ENCODE measurements at regions not wholly inside any gene's neighbourhood (a gene's known extent, or its start where the extent isn't known, plus 50 kb on each side); places are given as distances from the start of the nearest gene placed in this dataset.
"Not testable (repeated sequence)": the region's sequence is repeated elsewhere in the genome, so short reads cannot be mapped to it uniquely, and the experiment has no call there.

- DNase-seq, result no peak
Measured at GRCh38 chr5:7105358-7105757, 290.6 kb upstream of the ADCY2 start.

DNA sequence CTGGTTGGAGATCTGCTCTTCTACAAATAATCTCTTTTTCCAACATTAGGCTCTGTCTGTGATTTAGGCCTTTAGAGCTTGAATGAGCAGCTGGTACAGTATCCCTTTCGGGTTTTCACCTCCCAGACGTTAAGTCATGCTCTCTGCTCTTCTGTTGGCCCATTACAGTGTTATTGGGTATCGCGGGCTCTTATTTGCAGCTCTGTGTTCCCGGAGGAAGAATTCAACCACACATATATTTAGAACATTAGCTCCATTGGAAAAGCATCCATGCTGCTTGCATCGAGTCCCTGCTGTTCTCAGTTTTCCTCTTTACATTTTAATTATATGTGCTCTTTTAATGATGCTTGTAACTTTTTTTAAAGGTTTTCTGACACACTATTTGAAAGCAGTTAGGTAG, 278.0 kb upstream of the ADCY2 start:
- no peak for DNase-seq

- no peak for DNase-seq
Measured at GRCh38 chr5:7131680-7132079, 264.3 kb upstream of the ADCY2 start.

DNA sequence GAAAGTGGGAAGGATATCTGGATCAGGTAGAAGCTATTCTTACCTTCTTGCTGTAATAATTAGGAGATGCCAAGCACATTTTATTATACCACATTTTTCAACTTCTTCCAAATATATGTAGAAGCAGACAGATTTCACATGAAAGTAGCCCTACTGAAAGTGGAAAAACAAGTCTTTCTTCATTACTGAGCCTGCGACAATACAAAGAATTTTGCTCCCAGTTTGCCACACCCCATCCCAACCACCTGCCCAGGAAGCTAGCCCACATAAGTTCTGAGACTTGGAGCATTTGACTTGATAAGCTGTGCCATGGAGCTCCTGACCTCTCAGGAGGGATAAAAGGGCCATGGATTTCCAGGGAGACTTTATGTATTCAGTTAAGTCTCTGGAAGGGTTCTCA, 249.1 kb upstream of the ADCY2 start:
- no peak for DNase-seq

DNA sequence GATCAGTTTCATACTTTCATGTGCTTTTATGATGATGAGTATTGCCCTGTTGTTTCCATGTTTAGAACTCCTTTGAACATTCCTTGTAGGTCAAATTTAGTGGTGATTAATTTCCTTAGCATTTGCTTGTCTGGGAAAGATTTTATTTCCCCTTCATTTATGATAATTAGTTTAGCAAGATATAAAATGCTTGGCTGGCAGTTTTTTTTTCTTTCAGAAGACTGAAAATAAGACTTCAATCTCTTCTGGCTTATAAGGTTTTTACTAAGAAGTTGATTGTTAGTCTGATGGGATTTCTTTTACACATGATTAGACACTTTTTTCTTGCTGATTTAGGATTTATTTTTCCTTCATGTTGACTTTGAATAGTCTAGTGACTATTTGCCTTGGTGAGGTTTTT, 238.9 kb upstream of the ADCY2 start:
- no peak for DNase-seq

- no peak for DNase-seq
Measured at GRCh38 chr5:7169240-7169878, 226.6 kb upstream of the ADCY2 start.

DNA sequence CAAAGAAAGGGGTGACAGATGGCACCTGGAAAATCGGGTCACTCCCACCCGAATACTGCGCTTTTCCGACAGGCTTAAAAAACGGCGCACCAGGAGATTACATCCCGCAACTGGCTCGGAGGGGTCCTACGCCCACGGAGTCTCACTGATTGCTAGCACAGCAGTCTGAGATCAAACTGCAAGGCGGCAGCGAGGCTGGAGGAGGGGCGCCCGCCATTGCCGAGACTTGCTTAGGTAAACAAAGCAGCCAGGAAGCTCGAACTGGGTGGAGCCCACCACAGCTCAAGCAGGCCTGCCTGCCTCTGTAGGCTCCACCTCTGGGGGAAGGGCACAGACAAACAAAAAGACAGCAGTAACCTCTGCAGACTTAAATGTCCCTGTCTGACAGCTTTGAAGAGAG, 225.2 kb upstream of the ADCY2 start:
- not testable (repeated sequence) for DNase-seq

DNA sequence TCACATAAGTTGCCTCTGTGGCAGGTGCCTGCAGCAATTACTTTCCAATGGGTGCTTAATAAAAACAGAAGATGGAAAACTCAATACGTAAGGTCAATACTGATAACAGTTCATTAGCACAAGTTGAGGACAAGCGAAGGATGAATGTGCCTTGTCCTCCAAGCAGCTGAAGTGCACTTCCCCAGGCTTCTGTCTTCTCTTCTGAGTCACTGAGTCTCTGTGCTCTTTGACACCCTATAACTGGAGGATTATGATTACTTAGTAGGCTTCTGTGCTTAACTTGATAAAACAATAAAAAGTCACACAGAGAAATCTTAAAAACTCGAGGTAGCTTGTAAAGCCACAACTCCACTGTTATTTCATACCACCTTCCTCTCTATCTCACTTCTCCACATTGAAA, 216.6 kb upstream of the ADCY2 start:
- DNase-seq, result no peak

- DNase-seq, result no peak
Measured at GRCh38 chr5:7181841-7182240, 214.1 kb upstream of the ADCY2 start.

GRCh38 chr5:7185742-7186141, 210.2 kb upstream of the ADCY2 start:
- DNase-seq, result no peak

DNA sequence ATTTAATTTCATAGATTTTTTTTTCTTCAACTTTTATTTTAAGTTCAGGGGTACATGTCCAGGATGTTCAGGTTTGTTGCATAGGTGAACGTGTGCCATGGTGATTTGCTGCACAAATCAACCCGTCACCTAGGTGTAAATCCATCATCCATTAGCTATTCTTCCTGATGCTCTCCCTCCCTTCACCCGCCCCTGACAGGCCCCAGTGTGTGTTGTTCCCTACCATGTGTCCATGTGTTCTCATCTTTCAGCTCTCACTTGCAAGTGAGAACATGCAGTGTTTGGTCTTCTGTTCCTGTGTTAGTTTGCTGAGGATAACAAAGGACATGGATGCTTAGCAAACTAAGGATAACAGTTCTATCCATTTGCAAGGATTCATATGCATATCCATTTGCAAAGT, 209.1 kb upstream of the ADCY2 start:
- DNase-seq, result no peak

GRCh38 chr5:7190712-7191250, 205.2 kb upstream of the ADCY2 start:
- DNase-seq, result no peak

DNA sequence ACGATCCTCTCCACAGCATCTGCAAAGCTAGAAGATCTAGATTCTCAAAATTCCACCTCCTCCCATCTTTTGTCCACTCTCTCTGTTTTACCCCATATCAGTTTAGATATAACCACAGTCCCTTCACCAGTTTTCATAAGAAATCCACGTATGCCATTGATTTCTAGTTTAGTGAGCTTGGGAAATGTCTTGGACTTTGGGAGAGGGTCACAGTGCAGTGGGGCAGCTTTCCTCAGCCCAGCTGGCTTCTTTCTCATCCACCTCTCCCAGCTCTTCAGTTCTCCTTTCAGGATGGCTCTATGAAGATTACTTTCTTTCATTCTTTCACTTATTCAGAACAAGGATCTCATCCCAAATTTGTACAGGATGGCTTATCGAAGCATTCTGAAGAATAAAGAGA, 203.9 kb upstream of the ADCY2 start:
- no peak for DNase-seq

DNA sequence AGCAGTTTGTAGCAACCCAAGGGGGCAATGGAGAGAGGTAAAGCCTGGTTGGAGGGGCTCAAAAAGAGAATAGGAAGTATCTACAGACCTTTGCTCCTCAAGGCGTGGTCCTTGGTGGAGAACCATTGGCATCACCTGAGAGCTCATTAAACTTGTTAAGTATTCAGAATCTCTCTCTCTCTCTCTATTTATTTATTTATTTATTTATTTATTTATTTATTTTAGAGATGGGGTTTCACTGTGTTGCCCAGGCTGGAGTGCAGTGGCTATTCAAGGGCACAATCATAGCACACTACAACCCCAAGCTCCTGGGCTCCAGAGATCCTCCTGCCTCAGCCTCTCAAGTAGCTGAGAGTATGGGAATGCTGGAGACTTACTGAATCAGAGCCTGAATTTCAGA, 193.1 kb upstream of the ADCY2 start:
- no peak for DNase-seq

DNA sequence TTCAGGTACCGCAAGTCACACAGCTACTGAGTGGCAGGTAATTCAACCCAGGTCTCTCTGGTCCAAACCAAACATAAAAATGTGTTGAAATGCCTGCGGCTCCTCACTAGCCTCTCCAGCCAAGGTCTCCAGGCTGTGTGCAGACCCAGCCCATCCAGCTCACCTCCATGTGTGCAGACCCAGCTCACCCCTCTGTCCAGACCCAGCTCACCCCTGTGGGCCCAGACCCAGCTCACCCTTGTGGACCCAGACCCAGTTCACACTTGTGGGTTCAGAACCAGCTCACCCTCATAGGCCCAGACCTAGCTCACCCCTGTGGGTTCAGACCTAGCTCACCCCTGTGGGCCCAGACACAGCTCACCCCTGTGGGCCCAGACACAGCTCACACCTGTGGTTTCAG, 188.0 kb upstream of the ADCY2 start:
- no peak for DNase-seq

- no peak for DNase-seq
Measured at GRCh38 chr5:7208938-7209337, 187.0 kb upstream of the ADCY2 start.

DNA sequence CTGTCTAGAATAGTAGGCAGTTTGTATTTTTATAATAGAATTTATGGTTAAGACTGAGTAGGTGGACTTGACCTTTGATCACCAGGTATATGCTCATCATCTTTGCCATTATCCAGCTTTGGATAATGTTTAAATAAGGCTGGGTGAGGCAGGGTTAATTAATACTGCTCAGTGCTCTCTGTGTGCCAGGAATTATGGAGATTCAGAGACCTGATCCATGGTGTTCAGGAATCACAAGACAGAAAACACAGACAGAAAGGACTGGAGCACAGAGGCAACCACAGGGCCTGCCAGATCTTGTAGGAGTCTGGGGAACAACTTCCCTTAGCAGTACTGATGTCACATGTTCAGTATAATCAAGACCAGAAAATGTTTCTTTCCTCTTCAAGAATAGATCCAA, 186.3 kb upstream of the ADCY2 start:
- DNase-seq, result no peak

- no peak for DNase-seq
Measured at GRCh38 chr5:7210549-7210948, 185.4 kb upstream of the ADCY2 start.

- DNase-seq, result no peak
Measured at GRCh38 chr5:7213525-7213924, 182.4 kb upstream of the ADCY2 start.

DNA sequence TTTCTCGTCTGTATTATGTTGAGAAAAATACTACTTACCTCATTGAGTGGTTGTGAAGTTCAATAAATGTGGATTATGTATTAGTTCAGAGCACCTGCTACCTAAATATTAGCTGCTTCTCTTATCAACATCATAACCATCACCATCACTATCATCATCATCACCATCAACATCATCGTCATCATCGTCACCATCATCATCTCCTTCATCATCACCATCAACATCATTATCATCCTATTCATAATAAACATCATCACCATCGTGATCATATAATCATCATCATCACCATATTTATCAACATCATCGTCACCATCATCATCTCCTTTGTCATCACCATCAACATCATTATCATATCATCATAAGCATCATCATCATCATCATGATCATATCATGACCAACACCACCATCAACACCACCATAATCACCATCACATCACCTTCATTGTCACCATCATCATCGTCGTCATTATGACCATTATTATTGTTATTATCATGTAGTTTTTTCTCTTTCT, 181.0 kb upstream of the ADCY2 start:
- no peak for DNase-seq

- DNase-seq, result no peak
Measured at GRCh38 chr5:7218141-7218540, 177.8 kb upstream of the ADCY2 start.

DNA sequence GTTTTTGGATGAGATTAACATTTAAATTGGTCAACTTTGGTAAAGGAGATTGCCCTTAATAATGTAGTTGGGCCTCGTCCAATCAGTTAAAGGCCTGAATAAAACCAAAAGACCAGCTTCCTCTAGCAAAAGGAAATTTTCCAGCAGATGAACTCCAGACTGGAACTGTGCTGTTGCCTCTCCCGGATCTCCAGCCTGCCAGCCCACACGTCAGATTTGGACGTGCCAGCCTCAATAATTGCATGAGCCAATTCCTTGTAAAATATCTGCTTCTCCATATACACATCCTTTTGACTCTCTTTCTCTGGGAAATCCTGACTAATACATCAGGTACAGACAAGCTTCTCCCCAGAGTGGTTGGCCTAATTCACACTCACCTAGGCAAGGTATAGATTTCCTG, 175.8 kb upstream of the ADCY2 start:
- DNase-seq, result no peak

- DNase-seq, result no peak
Measured at GRCh38 chr5:7221041-7221440, 174.9 kb upstream of the ADCY2 start.

GRCh38 chr5:7225826-7226225, 170.1 kb upstream of the ADCY2 start:
- no peak for DNase-seq

- DNase-seq, result no peak
Measured at GRCh38 chr5:7242118-7242710, 153.7 kb upstream of the ADCY2 start.
